Dendritic cell treated with granulocyte-macrophage colony-stimulating factor and Interleukin-4, amounts not matched to agents 40 ng/mL and 50 ng/mL, for 4 days (primary cell): ENCODE measurements at regions not wholly inside any gene's neighbourhood (a gene's known extent, or its start where the extent isn't known, plus 50 kb on each side); places are given as distances from the start of the nearest gene placed in this dataset.

Experiments used
- H3K27ac Mint-ChIP-seq: one replicate; pipeline ENCODE4 v1.8.0; 2022; ENCODE audit warnings: mild to moderate bottlenecking, mixed read lengths
- H3K27me3 Mint-ChIP-seq: one replicate; pipeline ENCODE4 v1.8.0; 2022; ENCODE audit warnings: mild to moderate bottlenecking, mixed read lengths
- H3K36me3 Mint-ChIP-seq: one replicate; pipeline ENCODE4 v1.8.0; 2022; ENCODE audit warnings: low read depth, mixed read lengths
- H3K4me1 Mint-ChIP-seq: one replicate; pipeline ENCODE4 v1.8.0; 2022; ENCODE audit warnings: low read depth, mixed read lengths
- H3K4me3 Mint-ChIP-seq: one replicate; pipeline ENCODE4 v1.8.0; 2022; ENCODE audit warnings: mild to moderate bottlenecking, moderate library complexity, mixed read lengths
- H3K9me3 Mint-ChIP-seq: one replicate; pipeline ENCODE4 v1.8.0; 2022; ENCODE audit warnings: mixed read lengths
- intact Hi-C: fragments of 100-400 bp; cut with micrococcal nuclease; formaldehyde crosslinking; loops from one replicate; pipeline ENCODE4 v1.15.0; 2022

DNA sequence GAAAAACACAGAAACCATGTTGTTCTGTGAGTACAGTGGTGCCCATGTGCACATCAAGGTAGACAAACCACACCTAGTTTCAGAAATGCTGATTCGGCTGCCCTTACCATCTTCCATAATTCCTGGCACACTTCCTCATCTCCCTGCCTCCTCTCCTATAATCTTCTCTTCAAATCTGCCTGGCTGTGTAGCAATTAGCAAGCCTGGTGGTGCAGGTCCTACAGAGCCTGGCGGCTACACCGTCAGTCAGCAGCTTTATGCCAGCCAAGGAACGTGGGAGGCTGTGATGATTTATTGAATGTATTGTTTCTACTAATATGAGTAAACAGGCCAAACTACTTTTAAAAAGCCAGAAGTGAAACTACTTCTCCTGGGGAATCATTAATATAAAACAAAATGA is 106.8 kb downstream of the SEMA6D start:
- Mint-ChIP-seq H3K4me1 (no peaks in the 10 kb centered on the region), H3K27ac (no peak overlapping the region), H3K36me3 (no peaks in the 10 kb centered on the region), H3K9me3 (no peaks in the 10 kb centered on the region), H3K27me3 (no peaks in the 10 kb centered on the region), H3K4me3 (no peak overlapping the region)
- intact Hi-C loops, result no loop called here

DNA sequence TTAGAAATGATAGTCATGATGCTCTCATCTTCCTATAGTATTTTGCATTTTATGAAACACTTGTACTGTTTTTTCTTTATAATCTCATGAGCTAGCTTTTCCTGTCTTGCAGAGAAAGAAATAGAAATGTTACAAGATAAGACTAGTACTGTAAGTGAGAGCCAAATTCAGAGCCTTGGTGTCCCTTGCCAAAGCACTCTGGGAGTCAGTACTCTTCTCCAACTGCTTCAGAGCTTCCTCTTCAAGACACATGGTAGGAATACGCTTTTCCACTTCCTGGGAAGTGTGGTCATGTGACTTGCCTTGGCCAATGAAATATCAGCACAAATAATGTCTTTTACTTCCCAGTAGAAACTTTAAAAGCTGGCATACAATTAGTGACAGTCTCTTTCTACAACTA is 112.4 kb downstream of the SEMA6D start:
- intact Hi-C loops, result no loop called here
- Mint-ChIP-seq H3K27me3 (no peaks in the 10 kb centered on the region), H3K4me1 (no peaks in the 10 kb centered on the region), H3K36me3 (no peaks in the 10 kb centered on the region), H3K27ac (no peak overlapping the region), H3K4me3 (no peak overlapping the region), H3K9me3 (peaks cover 10% of the 10 kb centered on the region)

DNA sequence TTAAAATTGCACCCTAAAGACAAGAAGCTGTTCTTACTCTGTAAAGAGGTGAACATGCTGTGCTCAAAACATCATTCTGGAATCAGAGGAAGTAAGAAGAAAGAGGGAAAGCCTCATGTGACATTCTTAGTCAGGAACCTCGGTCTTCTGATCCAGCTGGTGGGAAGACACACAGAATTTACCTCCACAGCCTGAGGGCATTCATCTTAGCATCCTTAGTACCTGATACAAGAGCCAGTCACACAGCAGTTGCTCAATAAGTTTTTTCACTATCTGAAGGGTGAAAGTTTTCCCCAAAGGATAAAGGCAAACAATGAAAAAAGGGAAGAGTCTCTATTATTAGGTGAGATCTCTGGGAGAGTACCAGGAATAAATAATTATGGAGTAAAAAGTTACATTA is 116.8 kb downstream of the SEMA6D start:
- Mint-ChIP-seq H3K4me3 (no peak overlapping the region), H3K4me1 (no peaks in the 10 kb centered on the region), H3K27me3 (no peaks in the 10 kb centered on the region), H3K9me3 (peaks cover 19% of the 10 kb centered on the region), H3K36me3 (no peaks in the 10 kb centered on the region), H3K27ac (no peak overlapping the region)
- intact Hi-C loops, result no loop called here

DNA sequence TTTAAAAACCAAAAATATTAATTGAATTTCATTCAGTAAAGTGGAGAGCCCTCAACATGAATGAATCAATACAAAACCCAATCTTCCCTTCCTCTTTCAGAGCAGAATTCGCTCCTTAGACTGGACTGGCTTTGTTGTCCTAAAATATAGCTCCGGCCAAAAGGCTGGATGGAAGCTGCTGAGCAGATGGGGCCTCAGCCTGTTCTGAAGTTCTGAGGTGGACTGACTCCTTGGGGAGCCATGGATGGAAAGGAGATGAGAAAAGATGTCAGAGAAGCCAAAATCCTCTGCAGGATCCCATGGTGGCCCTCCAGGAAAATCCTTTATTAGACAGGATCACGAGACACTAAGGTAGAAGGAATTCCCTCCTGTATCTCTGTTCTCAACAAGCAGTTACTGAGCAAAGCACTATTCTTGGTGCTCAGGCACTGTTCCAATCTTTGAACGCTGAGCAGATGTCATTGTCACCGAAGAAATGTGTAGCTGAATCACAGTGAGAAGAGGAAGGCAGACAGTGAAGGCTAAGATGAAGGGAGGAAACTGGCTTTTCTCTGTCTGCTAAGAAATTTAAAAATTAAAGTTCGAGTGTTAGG is 122.0 kb downstream of the SEMA6D start:
- Mint-ChIP-seq H3K9me3 (peaks cover 11% of the 10 kb centered on the region), H3K27me3 (no peaks in the 10 kb centered on the region), H3K36me3 (no peaks in the 10 kb centered on the region), H3K4me3 (no peak overlapping the region), H3K4me1 (no peaks in the 10 kb centered on the region), H3K27ac (no peak overlapping the region)
- intact Hi-C loops, result no loop called here

DNA sequence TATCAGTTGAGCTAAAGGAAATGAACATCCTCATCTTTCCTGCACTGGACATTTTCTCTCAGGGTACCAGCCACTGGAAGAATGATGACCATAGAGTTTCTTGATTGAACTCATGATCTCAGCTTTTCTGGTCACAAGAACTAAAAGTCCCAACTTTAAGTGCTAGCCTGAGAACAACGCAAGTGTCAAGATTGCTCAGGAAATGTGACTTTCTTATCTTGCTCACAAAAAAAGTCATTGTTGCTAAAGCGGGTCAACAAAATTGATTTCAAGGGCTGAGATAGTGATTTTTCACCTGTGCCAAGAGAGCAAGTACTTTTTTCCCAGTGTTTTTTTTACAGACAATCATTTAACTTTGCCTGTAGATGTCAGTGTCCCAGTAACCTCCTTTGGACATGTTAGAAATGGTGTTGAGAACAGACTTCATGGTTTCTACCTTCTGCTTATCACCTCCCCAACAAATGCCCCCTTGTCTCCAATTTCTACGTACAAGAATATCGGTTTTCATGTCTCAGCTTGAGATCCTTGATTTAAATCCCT is 125.9 kb downstream of the SEMA6D start:
- H3K36me3 Mint-ChIP-seq, result no peaks in the 10 kb centered on the region
- H3K27ac Mint-ChIP-seq, result no peak overlapping the region
- no peaks in the 10 kb centered on the region for H3K4me1 Mint-ChIP-seq
- H3K9me3 Mint-ChIP-seq, result no peaks in the 10 kb centered on the region
- no peaks in the 10 kb centered on the region for H3K27me3 Mint-ChIP-seq
- intact Hi-C loops, result no loop called here
- no peak overlapping the region for H3K4me3 Mint-ChIP-seq

DNA sequence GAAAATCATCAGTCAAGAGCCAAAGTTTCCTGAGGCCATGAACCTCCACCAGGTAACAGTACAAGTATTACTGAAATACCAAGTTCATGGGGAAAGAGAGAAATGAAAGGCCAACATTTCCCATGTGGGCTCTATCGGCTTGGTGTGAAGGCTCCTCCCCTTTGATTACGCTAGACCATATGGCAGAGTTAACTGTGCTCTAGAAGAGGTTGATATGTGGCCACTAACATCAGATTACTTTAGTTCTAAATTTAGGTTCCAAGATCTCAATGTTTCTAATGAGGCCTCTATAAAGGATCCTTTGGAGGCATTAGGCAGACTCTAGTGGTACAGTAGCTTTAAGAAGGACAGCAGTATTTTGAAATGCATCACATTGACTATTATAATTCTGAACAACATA is 127.1 kb downstream of the SEMA6D start:
- Mint-ChIP-seq H3K4me3 (no peak overlapping the region), H3K9me3 (no peaks in the 10 kb centered on the region), H3K27me3 (no peaks in the 10 kb centered on the region), H3K36me3 (no peaks in the 10 kb centered on the region), H3K4me1 (no peaks in the 10 kb centered on the region), H3K27ac (no peak overlapping the region)
- intact Hi-C loops, result no loop called here

DNA sequence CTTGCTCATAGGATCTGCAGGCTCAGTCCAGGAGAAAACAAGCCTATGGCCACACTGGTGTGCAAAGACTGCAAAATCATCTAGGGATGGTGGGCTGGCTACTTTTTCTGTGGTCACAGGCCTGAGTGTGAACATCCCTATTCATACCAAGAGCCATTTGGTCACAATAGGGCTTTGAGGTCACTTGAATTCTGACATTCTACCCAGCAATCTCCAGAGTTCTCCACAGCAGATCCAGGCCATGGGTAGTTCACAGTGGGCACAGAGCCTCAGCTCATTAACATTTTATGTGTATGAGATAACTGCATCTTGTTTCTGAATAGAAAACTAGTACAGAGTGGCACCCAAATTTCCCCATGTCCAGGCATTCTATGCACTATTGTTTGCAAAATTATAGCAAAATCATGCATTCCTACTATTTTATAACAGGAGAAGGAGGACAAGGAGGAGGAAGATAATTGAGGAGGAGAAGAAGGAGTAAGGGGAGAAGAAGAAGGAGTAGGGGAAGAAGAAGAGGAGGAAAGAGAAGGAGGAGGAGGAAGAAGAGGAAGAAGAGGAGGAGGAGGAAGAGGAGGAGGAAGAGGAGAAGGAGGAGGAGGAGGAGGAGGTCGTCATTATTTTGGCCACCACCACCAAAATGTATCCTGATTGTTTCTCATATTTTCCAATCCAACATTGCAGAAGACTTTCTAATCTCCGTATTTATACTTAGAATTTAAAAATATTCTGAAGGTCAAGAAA is 129.0 kb downstream of the SEMA6D start:
- H3K36me3 Mint-ChIP-seq, result no peaks in the 10 kb centered on the region
- H3K4me1 Mint-ChIP-seq, result no peaks in the 10 kb centered on the region
- H3K9me3 Mint-ChIP-seq, result no peaks in the 10 kb centered on the region
- no peak overlapping the region for H3K27ac Mint-ChIP-seq
- intact Hi-C loops, result no loop called here
- no peak overlapping the region for H3K4me3 Mint-ChIP-seq
- H3K27me3 Mint-ChIP-seq, result no peaks in the 10 kb centered on the region

DNA sequence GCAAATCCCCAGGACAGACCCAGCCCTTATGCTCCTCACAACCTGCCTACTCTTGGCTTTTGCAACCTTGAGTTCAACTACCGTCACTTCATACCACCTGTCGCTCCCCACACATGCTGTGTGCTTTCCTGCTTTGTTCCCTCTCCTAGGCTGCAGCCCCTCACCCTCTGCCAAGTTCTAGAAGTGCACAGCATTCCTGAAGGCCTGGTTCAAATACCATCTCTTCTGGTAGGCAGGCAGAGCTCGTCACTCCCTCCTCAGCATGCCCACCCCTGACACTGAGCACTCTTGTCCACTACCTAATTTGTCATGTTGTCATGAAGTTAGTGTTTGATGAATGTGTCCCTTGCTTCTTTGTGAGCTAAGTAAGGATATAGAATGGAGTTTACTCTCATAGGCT is 129.6 kb downstream of the SEMA6D start:
- no peak overlapping the region for H3K27ac Mint-ChIP-seq
- intact Hi-C loops, result no loop called here
- no peaks in the 10 kb centered on the region for H3K36me3 Mint-ChIP-seq
- no peaks in the 10 kb centered on the region for H3K9me3 Mint-ChIP-seq
- H3K27me3 Mint-ChIP-seq, result no peaks in the 10 kb centered on the region
- no peak overlapping the region for H3K4me3 Mint-ChIP-seq
- H3K4me1 Mint-ChIP-seq, result no peaks in the 10 kb centered on the region

DNA sequence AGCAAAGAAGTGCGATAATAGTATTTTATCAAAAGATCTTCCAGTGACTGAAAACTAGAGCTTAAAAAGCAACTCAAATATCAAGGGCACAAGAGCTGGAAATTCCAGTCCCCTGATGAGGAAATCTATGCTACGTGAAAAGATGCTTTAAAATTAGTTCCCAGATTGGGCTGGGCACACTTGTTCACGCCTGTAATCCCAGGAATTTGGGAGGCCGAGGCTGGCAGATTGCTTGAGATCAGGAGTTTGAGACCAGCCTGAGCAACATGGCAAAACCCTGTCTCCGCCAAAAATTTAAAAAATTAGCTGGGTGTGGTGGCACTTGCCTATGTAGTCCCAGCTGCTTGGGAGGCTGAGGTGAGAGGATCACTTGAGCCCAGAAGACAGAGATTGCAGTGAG is 138.8 kb downstream of the SEMA6D start:
- H3K4me1 Mint-ChIP-seq, result no peaks in the 10 kb centered on the region
- H3K4me3 Mint-ChIP-seq, result no peak overlapping the region
- no peaks in the 10 kb centered on the region for H3K36me3 Mint-ChIP-seq
- no peaks in the 10 kb centered on the region for H3K27me3 Mint-ChIP-seq
- intact Hi-C loops, result no loop called here
- H3K9me3 Mint-ChIP-seq, result no peaks in the 10 kb centered on the region
- H3K27ac Mint-ChIP-seq, result no peak overlapping the region

DNA sequence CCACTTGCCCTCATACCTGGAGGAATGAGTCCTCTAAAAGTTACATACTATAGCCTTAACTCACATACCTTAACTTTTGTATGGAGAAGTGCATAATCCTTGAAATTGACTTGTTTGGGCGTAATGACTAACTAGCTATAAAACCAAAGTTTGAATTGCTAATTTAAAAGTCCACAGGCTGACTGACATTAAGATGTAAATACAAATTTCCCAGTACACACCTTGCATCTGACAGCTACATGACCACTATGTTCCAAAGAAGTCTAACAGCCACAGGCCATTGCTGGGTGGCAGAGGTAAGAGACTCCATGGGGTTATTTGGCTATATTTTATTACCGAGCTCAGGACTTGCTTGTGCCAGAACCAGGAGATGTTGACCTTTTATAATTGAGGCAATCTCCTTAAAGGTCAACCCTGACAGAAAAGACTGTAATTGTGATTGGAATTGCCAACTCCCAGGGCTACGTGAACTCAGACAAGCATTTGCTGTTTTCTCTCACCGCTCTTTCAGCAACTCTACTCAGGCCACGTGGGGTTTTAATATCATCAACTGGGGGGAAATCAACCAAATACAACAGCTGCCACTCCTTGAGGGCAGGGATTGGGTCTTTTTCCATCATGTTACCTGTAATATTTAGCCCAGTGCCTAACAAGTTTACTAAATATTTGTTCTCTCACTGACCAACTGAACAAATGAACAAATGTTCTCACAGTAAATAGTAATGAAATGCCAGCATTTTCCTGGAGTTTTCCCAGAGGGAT is 139.9 kb downstream of the SEMA6D start:
- H3K9me3 Mint-ChIP-seq, result no peaks in the 10 kb centered on the region
- H3K27me3 Mint-ChIP-seq, result no peaks in the 10 kb centered on the region
- H3K36me3 Mint-ChIP-seq, result no peaks in the 10 kb centered on the region
- H3K4me1 Mint-ChIP-seq, result no peaks in the 10 kb centered on the region
- H3K27ac Mint-ChIP-seq, result no peak overlapping the region
- intact Hi-C loops, result no loop called here
- H3K4me3 Mint-ChIP-seq, result no peak overlapping the region

DNA sequence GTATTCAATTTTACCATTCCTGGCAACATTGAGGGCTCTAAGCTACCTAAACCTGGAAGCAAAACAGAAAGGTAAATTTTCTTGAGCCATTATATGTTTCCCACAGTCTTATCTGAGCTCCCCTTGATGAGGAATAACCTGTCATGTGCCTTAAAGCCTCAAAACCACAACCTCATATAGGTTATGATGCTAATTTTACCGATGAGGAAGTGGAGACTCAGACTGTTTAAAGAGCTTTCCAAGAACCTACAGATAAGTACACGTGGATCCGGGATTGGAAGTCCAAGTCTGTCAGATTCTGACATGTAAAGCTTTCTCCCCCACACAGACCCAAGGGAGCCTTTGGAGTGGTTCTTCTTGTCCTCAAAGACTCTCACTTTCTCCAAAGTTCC is 140.5 kb downstream of the SEMA6D start:
- Mint-ChIP-seq H3K9me3 (no peaks in the 10 kb centered on the region), H3K27ac (no peak overlapping the region), H3K4me1 (no peaks in the 10 kb centered on the region), H3K27me3 (no peaks in the 10 kb centered on the region), H3K4me3 (no peak overlapping the region), H3K36me3 (no peaks in the 10 kb centered on the region)
- intact Hi-C loops, result no loop called here

DNA sequence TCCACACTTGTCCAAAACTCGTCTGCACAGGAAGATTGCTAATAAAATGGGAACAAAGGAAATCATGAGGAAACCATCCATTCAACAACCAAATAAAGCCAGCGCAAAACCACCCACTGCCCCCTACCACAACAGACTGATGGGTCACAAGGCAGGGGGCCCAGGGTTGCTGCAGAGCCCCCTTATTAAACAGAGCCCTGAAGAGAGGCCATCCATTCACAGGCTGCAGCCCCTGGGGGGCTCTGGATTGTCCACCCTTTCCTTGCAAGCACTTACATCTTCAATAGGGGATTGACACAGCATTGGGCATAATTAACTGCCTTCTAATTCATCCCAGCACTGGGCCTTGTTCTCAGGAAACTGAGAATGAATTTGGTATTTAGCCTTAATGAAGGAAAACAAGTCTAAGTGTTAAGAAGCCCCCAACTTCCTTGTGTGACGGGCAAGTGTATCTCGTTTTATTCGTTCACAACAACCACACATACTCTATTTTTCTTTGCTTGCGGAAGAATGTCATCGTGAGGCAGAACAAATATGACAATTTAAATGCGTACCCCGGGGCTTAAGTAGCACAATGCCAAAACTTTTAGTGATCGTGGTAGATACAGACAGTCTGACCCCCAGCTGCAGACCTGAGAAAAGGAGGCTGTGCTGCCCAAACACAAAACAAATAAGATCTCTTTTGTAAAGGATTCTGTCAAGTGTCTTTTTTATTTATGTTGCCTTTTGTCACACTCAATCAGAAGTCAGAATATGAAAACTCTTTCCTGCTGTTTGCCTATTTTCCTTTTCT is 144.0 kb downstream of the SEMA6D start:
- H3K9me3 Mint-ChIP-seq, result peaks cover 13% of the 10 kb centered on the region
- H3K27me3 Mint-ChIP-seq, result no peaks in the 10 kb centered on the region
- H3K36me3 Mint-ChIP-seq, result no peaks in the 10 kb centered on the region
- H3K4me3 Mint-ChIP-seq, result no peak overlapping the region
- intact Hi-C loops, result no loop called here
- H3K27ac Mint-ChIP-seq, result no peak overlapping the region
- no peaks in the 10 kb centered on the region for H3K4me1 Mint-ChIP-seq

DNA sequence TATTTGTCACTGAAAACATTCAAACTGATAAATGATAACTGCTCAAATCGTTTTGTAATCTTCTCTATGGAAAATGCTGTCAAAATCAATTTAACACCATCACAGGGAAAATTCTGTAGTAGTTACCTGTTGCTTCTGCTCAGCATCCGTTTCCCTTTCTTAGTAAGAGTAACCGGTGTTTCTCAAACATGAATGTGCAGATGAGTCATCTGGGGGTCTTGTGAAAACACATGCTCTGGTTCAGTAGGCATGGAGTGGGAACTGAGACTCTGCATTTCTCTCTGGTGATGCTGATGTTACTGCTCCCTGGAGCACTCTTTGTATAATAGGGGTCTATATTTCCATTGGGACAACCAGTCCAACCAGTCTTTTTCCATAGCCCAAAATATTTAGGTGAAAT is 145.1 kb downstream of the SEMA6D start:
- intact Hi-C loops, result no loop called here

DNA sequence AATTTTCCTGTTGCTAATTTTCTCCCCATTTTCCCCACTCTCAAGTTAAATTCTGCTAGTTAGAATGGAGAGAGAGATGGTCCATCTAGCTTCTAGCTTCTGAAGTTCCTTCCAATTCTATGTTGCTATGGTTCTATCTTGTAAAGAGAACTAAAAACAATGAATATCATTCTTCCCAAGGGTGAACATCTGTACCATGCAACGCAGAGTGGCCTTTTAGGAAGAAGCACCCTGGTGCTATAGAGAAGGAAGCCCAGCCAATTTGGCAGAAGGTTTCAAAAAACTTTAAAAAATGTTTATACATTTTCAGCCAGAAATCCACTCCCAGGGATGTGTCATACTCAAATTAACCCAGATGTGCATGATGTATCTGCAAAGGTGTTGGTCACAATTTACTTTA is 149.1 kb downstream of the SEMA6D start:
- H3K36me3 Mint-ChIP-seq, result no peaks in the 10 kb centered on the region
- H3K27me3 Mint-ChIP-seq, result no peaks in the 10 kb centered on the region
- no peak overlapping the region for H3K27ac Mint-ChIP-seq
- H3K4me1 Mint-ChIP-seq, result no peaks in the 10 kb centered on the region
- intact Hi-C loops, result no loop called here
- H3K9me3 Mint-ChIP-seq, result peaks cover 18% of the 10 kb centered on the region
- H3K4me3 Mint-ChIP-seq, result no peak overlapping the region

More for the DNA sequence above, 145.1 kb downstream of the SEMA6D start:
- Mint-ChIP-seq H3K36me3 (no peaks in the 10 kb centered on the region), H3K4me1 (no peaks in the 10 kb centered on the region), H3K9me3 (peaks cover 13% of the 10 kb centered on the region), H3K4me3 (no peak overlapping the region), H3K27me3 (no peaks in the 10 kb centered on the region), H3K27ac (no peak overlapping the region)
